ENCODE measurements at regions not wholly inside any gene's neighbourhood (a gene's known extent, or its start where the extent isn't known, plus 50 kb on each side); places are given as distances from the start of the nearest gene placed in this dataset.

DNA sequence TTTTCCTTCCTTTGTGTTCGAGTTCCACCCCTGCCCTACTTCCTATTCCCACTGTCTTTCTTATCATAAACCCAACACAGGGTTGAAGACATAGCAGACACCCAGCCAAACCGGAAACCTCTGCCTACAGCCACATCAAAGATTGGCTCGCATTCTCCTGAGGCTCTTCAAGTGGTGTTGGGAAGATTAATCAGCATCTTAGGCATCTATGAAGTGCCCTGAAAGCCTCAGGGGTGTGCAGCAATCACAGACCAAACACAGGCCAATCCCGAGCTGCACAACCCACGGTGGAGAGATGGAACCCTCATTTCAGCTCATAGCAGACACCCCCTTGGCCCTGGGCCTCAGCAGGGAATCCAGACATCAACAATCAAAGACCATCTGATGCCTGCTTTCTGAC, 255.9 kb downstream of the XXYLT1 start:
- H3K4me3 ChIP-seq (ENCODE audit: low read depth, low read length), result no peak overlapping the region
- no peaks in the 10 kb centered on the region for H3K27me3 ChIP-seq (ENCODE audit: control insufficient read depth, insufficient read depth, low read length)
- H3K36me3 ChIP-seq (ENCODE audit: control insufficient read depth, insufficient read depth, low read length), result no peaks in the 10 kb centered on the region
- H3K27ac ChIP-seq (ENCODE audit: low read depth, low read length), result no peak overlapping the region
- 0 out of 2 replicates have a peak, but pooled peaks cover 3% of the 10 kb centered on the region for H3K9me3 ChIP-seq (ENCODE audit: control insufficient read depth, insufficient read depth, low read length)
- no peak overlapping the region for H3K9ac ChIP-seq (ENCODE audit: low read depth, low read length)
- no peaks in the 10 kb centered on the region for H3K4me1 ChIP-seq (ENCODE audit: control insufficient read depth, insufficient read depth, low read length)

- no peaks in the 10 kb centered on the region for H3K27me3 ChIP-seq (ENCODE audit: control insufficient read depth, insufficient read depth, low read length)
- no peaks in the 10 kb centered on the region for H3K4me1 ChIP-seq (ENCODE audit: control insufficient read depth, insufficient read depth, low read length)
- no peak overlapping the region for H3K9ac ChIP-seq (ENCODE audit: low read depth, low read length)
- no peak overlapping the region for H3K27ac ChIP-seq (ENCODE audit: low read depth, low read length)
- no peak overlapping the region for H3K4me3 ChIP-seq (ENCODE audit: low read depth, low read length)
- no peaks in the 10 kb centered on the region for H3K9me3 ChIP-seq (ENCODE audit: control insufficient read depth, insufficient read depth, low read length)
- H3K36me3 ChIP-seq (ENCODE audit: control insufficient read depth, insufficient read depth, low read length), result no peaks in the 10 kb centered on the region
These were observed 253.8 kb downstream of the XXYLT1 start for GRCh38 chr3:195017151-195017550.
